ENCODE measurements at regions not wholly inside any gene's neighbourhood (a gene's known extent, or its start where the extent isn't known, plus 50 kb on each side); places are given as distances from the start of the nearest gene placed in this dataset.

DNA sequence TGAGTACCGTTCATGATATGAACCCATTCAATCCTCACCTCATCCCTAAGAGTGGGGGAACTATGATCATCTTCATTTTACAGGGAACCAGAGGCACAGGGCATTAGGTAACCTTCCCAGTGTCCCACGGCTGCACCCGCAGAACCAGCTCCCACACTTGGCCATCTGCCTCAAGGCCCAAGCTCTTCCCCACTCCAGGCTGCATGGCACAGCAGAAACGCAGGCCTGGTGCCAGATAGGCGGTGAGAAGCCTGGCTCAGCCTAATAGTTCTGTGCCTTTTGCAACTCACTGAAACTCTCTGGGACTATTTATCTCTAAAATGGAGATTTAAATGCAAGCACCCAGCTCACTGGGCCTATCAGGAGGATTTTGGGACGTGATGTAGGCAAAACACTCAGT, 90.8 kb upstream of the ZNF618 start:
- Histone ChIP-seq H3K79me2 (ENCODE audit: insufficient read depth) (no peaks in the 10 kb centered on the region), H3K4me3 (ENCODE audit: low read depth in 2 of 2, low read length in 1 of 2) (no peak overlapping the region), H4K20me1 (ENCODE audit: insufficient read depth) (no peaks in the 10 kb centered on the region), H3K9me3 (no peaks in the 10 kb centered on the region), H3K9ac (no peak overlapping the region), H3F3A (replicated peaks; ENCODE audit: insufficient read depth) (no peaks in the 10 kb centered on the region), H2AFZ (ENCODE audit: low read depth) (no peak overlapping the region), H3K36me3 (replicated peaks in 1 of 2; ENCODE audit: control insufficient read depth in 1 of 2, insufficient read depth in 2 of 2, low read length in 1 of 2) (no peaks in the 10 kb centered on the region), H3K4me2 (no peak overlapping the region), H3K27ac (ENCODE audit: low read depth in 2 of 2, low read length in 1 of 2) (no peak overlapping the region), H3K27me3 (ENCODE audit: insufficient read depth) (peaks cover 17% of the 10 kb centered on the region; the same call in 1 of the 2 replicates), H3K4me1 (ENCODE audit: control insufficient read depth in 1 of 2, insufficient read depth in 2 of 2, low read depth in 1 of 2, low read length in 1 of 2) (no peaks in the 10 kb centered on the region; a peak in 1 of 4 replicates), H3K9me2 (no peaks in the 10 kb centered on the region)
- 53% methylated on average over 6 of the region's 6 CpGs for WGBS (ENCODE audit: low lambda C conversion rate)
- POLR2A ChIA-PET: no interaction called here
- CTCF ChIA-PET: interaction anchor here (4.4 kb wide), 1 partner anchor 22 kb away, joined by 13 read pairs; no protein-coding TSS in a partner anchor
- TF ChIP-seq RXRA (IDR thresholded peaks at IDR 0.05; ENCODE audit: borderline replicate concordance, low read depth) (no peak), MEF2A (IDR thresholded peaks at IDR 0.05; ENCODE audit: borderline replicate concordance, low read depth) (no peak), FOSL2 (IDR thresholded peaks at IDR 0.05; ENCODE audit: borderline replicate concordance, low read depth) (no peak), POLR2AphosphoS5 (IDR thresholded peaks at IDR 0.05; ENCODE audit: low read depth, low read length) (no peak), JUND (IDR thresholded peaks at IDR 0.05) (no peak), EP300 (IDR thresholded peaks at IDR 0.05; ENCODE audit: borderline replicate concordance in 1 of 2, low read depth in 1 of 2, low read length in 1 of 2) (no peak), RFX5 (IDR thresholded peaks at IDR 0.05; ENCODE audit: low read length) (no peak), RAD21 (IDR thresholded peaks at IDR 0.05; ENCODE audit: low read length) (no peak)
- TF ChIP-seq, protein P1, sequence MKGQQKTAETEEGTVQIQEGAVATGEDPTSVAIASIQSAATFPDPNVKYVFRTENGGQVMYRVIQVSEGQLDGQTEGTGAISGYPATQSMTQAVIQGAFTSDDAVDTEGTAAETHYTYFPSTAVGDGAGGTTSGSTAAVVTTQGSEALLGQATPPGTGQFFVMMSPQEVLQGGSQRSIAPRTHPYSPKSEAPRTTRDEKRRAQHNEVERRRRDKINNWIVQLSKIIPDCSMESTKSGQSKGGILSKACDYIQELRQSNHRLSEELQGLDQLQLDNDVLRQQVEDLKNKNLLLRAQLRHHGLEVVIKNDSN (IDR thresholded peaks at IDR 0.05; ENCODE audit: borderline replicate concordance, low read depth): no peak
- TF ChIP-seq, protein P2, sequence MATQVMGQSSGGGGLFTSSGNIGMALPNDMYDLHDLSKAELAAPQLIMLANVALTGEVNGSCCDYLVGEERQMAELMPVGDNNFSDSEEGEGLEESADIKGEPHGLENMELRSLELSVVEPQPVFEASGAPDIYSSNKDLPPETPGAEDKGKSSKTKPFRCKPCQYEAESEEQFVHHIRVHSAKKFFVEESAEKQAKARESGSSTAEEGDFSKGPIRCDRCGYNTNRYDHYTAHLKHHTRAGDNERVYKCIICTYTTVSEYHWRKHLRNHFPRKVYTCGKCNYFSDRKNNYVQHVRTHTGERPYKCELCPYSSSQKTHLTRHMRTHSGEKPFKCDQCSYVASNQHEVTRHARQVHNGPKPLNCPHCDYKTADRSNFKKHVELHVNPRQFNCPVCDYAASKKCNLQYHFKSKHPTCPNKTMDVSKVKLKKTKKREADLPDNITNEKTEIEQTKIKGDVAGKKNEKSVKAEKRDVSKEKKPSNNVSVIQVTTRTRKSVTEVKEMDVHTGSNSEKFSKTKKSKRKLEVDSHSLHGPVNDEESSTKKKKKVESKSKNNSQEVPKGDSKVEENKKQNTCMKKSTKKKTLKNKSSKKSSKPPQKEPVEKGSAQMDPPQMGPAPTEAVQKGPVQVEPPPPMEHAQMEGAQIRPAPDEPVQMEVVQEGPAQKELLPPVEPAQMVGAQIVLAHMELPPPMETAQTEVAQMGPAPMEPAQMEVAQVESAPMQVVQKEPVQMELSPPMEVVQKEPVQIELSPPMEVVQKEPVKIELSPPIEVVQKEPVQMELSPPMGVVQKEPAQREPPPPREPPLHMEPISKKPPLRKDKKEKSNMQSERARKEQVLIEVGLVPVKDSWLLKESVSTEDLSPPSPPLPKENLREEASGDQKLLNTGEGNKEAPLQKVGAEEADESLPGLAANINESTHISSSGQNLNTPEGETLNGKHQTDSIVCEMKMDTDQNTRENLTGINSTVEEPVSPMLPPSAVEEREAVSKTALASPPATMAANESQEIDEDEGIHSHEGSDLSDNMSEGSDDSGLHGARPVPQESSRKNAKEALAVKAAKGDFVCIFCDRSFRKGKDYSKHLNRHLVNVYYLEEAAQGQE (IDR thresholded peaks at IDR 0.05; ENCODE audit: low read depth, low read length): no peak
- TF ChIP-seq, protein P3, sequence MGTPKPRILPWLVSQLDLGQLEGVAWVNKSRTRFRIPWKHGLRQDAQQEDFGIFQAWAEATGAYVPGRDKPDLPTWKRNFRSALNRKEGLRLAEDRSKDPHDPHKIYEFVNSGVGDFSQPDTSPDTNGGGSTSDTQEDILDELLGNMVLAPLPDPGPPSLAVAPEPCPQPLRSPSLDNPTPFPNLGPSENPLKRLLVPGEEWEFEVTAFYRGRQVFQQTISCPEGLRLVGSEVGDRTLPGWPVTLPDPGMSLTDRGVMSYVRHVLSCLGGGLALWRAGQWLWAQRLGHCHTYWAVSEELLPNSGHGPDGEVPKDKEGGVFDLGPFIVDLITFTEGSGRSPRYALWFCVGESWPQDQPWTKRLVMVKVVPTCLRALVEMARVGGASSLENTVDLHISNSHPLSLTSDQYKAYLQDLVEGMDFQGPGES (IDR thresholded peaks at IDR 0.05; ENCODE audit: low read depth, low read length): no peak
- DNase-seq: no peak

DNA sequence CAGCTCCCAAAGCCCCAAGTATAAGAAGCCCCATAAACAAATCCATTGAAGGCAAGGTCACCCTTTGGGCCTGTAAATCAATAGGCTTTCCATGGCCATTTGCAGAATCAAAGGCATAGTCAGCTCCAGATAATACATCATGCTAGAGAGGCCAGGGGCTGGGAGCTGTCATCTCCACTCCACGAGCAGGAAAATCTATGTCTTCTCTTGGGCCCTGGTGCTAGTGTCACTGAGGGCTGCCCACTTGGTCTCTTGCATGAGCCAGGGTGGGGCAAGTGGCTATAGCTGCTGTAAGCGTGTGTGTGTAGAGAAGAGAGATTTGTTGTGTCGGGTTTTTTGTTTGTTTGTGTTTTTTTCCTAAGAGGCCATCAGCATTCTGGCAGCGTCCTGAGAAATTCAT, 90.0 kb upstream of the ZNF618 start:
- Histone ChIP-seq H4K20me1 (ENCODE audit: insufficient read depth) (no peaks in the 10 kb centered on the region), H3K27ac (ENCODE audit: low read depth in 2 of 2, low read length in 1 of 2) (no peak overlapping the region), H3K9ac (no peak overlapping the region), H3K4me1 (ENCODE audit: control insufficient read depth in 1 of 2, insufficient read depth in 2 of 2, low read depth in 1 of 2, low read length in 1 of 2) (no peaks in the 10 kb centered on the region; a peak in 1 of 4 replicates), H3K27me3 (ENCODE audit: insufficient read depth) (peaks cover 17% of the 10 kb centered on the region; the same call in 1 of the 2 replicates), H2AFZ (ENCODE audit: low read depth) (no peak overlapping the region), H3K9me2 (no peaks in the 10 kb centered on the region), H3K4me2 (no peak overlapping the region), H3K9me3 (no peaks in the 10 kb centered on the region), H3K36me3 (replicated peaks in 1 of 2; ENCODE audit: control insufficient read depth in 1 of 2, insufficient read depth in 2 of 2, low read length in 1 of 2) (no peaks in the 10 kb centered on the region), H3K79me2 (ENCODE audit: insufficient read depth) (no peaks in the 10 kb centered on the region), H3K4me3 (ENCODE audit: low read depth in 2 of 2, low read length in 1 of 2) (no peak overlapping the region), H3F3A (replicated peaks; ENCODE audit: insufficient read depth) (no peaks in the 10 kb centered on the region)
- 53% methylated on average over 4 of the region's 4 CpGs for WGBS (ENCODE audit: low lambda C conversion rate)
- TF ChIP-seq RXRA (IDR thresholded peaks at IDR 0.05; ENCODE audit: borderline replicate concordance, low read depth): no peak
- no peak for TF ChIP-seq GATA2 (CRISPR knock-in tag; IDR thresholded peaks at IDR 0.05)
- TF ChIP-seq, protein P3 (IDR thresholded peaks at IDR 0.05; ENCODE audit: low read depth, low read length): no peak
- TF ChIP-seq RCOR1 (IDR thresholded peaks at IDR 0.05; ENCODE audit: low read length): no peak
- no peak for TF ChIP-seq JUND (IDR thresholded peaks at IDR 0.05)
- TF ChIP-seq MXI1 (IDR thresholded peaks at IDR 0.05; ENCODE audit: low read depth, low read length): no peak
- TF ChIP-seq TEAD4 (IDR thresholded peaks at IDR 0.05; ENCODE audit: borderline replicate concordance, insufficient read depth): no peak
- TF ChIP-seq POLR2AphosphoS5 (IDR thresholded peaks at IDR 0.05; ENCODE audit: low read depth, low read length): no peak
- TF ChIP-seq RAD21 (IDR thresholded peaks at IDR 0.05; ENCODE audit: low read length): no peak
- TF ChIP-seq GABPA (IDR thresholded peaks at IDR 0.05; ENCODE audit: low read depth): no peak
- TF ChIP-seq, protein P4, sequence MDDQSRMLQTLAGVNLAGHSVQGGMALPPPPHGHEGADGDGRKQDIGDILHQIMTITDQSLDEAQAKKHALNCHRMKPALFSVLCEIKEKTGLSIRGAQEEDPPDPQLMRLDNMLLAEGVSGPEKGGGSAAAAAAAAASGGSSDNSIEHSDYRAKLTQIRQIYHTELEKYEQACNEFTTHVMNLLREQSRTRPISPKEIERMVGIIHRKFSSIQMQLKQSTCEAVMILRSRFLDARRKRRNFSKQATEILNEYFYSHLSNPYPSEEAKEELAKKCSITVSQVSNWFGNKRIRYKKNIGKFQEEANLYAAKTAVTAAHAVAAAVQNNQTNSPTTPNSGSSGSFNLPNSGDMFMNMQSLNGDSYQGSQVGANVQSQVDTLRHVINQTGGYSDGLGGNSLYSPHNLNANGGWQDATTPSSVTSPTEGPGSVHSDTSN (IDR thresholded peaks at IDR 0.05): no peak
- DNase-seq: no peak
- CTCF ChIA-PET: interaction anchor here (4.4 kb wide), 1 partner anchor 21 kb away, joined by 13 read pairs; no protein-coding TSS in a partner anchor
- POLR2A ChIA-PET: no interaction called here
